GM23338 (cell line): ENCODE measurements at regions not wholly inside any gene's neighbourhood (a gene's known extent, or its start where the extent isn't known, plus 50 kb on each side); places are given as distances from the start of the nearest gene placed in this dataset.

Experiments
- ATAC-seq: fragments of 200-7000 bp; cut with Tn5 transposase; 3 replicates; pipeline ENCODE4 v1.9.1; 2020
- DNase-seq: peaks from one replicate; pipeline ENCODE4 v3.0.0-alpha.2; 2015; ENCODE audit warnings: low spot score
- H2AFZ ChIP-seq: fragments of 200-600 bp; sonication (generic); 2 replicates; pipeline ENCODE4 v1.8.0; 2016; ENCODE audit warnings: antibody characterized with exemption, mild to moderate bottlenecking, moderate library complexity
- H3F3A ChIP-seq: fragments of 200-600 bp; sonication (generic); replicated peaks from 2 replicates; pipeline ENCODE4 v1.8.0; 2017; ENCODE audit warnings: antibody characterized with exemption, mixed run types, low read depth
- H3K27ac ChIP-seq: fragments of 200-600 bp; sonication (generic); 2 replicates; pipeline ENCODE4 v1.6.1; 2016; ENCODE audit warnings: low read depth
- H3K27me3 ChIP-seq: fragments of 200-600 bp; sonication (generic); 2 replicates; pipeline ENCODE4 v1.8.0; 2016; ENCODE audit warnings: mild to moderate bottlenecking, mixed run types, moderate library complexity; ENCODE audit not compliant: insufficient read depth
- H3K36me3 ChIP-seq: fragments of 200-600 bp; sonication (generic); 2 replicates; pipeline ENCODE4 v1.8.0; 2016; ENCODE audit warnings: mild to moderate bottlenecking; ENCODE audit not compliant: insufficient read depth
- H3K4me1 ChIP-seq: fragments of 200-600 bp; sonication (generic); 2 replicates; pipeline ENCODE4 v1.8.0; 2016; ENCODE audit warnings: mild to moderate bottlenecking, moderate library complexity; ENCODE audit not compliant: insufficient read depth
- H3K4me2 ChIP-seq: fragments of 200-600 bp; sonication (generic); 2 replicates; pipeline ENCODE4 v1.7.1; 2017; ENCODE audit warnings: mixed run types
- H3K4me3 ChIP-seq: fragments of 200-600 bp; sonication (generic); 2 replicates; pipeline ENCODE4 v1.6.1; 2016; ENCODE audit warnings: mixed run types
- H3K79me2 ChIP-seq: fragments of 200-600 bp; sonication (generic); replicated peaks from 2 replicates; pipeline ENCODE4 v1.8.0; 2017; ENCODE audit warnings: mild to moderate bottlenecking; ENCODE audit not compliant: insufficient read depth
- H3K9me2 ChIP-seq: fragments of 200-600 bp; sonication (generic); 2 replicates; pipeline ENCODE4 v1.8.0; 2017; ENCODE audit not compliant: insufficient read depth
- H4K20me1 ChIP-seq: fragments of 200-600 bp; sonication (generic); replicated peaks from 2 replicates; pipeline ENCODE4 v1.8.0; 2017; ENCODE audit warnings: mild to moderate bottlenecking; ENCODE audit not compliant: insufficient read depth
- H3K27ac Mint-ChIP-seq: 2 replicates; pipeline ENCODE4 v1.8.0; 2020; ENCODE audit warnings: inconsistent platforms, mild to moderate bottlenecking, moderate library complexity, mixed read lengths
- H3K27me3 Mint-ChIP-seq: 3 replicates; pipeline ENCODE4 v1.8.0; 2022; ENCODE audit warnings: low read depth, mild to moderate bottlenecking, moderate library complexity, mixed read lengths, inconsistent platforms; ENCODE audit not compliant: insufficient read depth, poor library complexity
- H3K36me3 Mint-ChIP-seq: 3 replicates; pipeline ENCODE4 v1.8.0; 2021; ENCODE audit warnings: low read depth, mild to moderate bottlenecking, inconsistent platforms, moderate library complexity, mixed read lengths
- H3K4me1 Mint-ChIP-seq: 3 replicates; pipeline ENCODE4 v1.8.0; 2020; ENCODE audit warnings: mild to moderate bottlenecking, inconsistent platforms, mixed read lengths
- H3K4me3 Mint-ChIP-seq: 3 replicates; pipeline ENCODE4 v1.8.0; 2021; ENCODE audit warnings: moderate library complexity, mild to moderate bottlenecking, inconsistent platforms, mixed read lengths
- H3K9me3 Mint-ChIP-seq: 3 replicates; pipeline ENCODE4 v1.8.0; 2020; ENCODE audit warnings: moderate library complexity, mild to moderate bottlenecking, inconsistent platforms, mixed read lengths
- CREB1 ChIP-seq: fragments of 250-450 bp; sonication (Bioruptor Pico); IDR thresholded peaks from 2 replicates; pipeline ENCODE4 v1.5.0; 2020; ENCODE audit warnings: low read depth, mild to moderate bottlenecking, moderate library complexity
- EZH2 ChIP-seq: fragments of 200-600 bp; sonication (generic); IDR thresholded peaks from one replicate; pipeline ENCODE4 v1.8.0; 2017; ENCODE audit warnings: antibody characterized with exemption, mild to moderate bottlenecking, low read depth; ENCODE audit not compliant: unreplicated experiment
- ZNF331 ChIP-seq: fragments of 250-450 bp; sonication (Bioruptor Pico); IDR thresholded peaks from 2 replicates; pipeline ENCODE4 v1.5.0; 2020; ENCODE audit warnings: low read depth, mild to moderate bottlenecking, moderate library complexity
- TF ChIP-seq, protein P1 (sequence below): IDR thresholded peaks from 2 replicates; pipeline ENCODE4 v1.6.1; 2016; ENCODE audit warnings: antibody characterized with exemption
- TF ChIP-seq, protein P2 (sequence below), 2 experiments: fragments of 200-600 bp in 1 of 2; sonication (generic) in 1 of 2; conservative IDR thresholded peaks; 2 replicates each; pipeline versions ENCODE4 v1.5.1 to v1.6.1; 2016 to 2017; ENCODE audit warnings: antibody characterized with exemption in 2 of 2, low read depth in 2 of 2, mild to moderate bottlenecking in 2 of 2, moderate library complexity in 1 of 2

GRCh38 chrX:40277672-40278071 lies 179.9 kb upstream of the BCOR start:
- peaks cover 2% of the 10 kb centered on the region; the same call in 2 of the 3 replicates for H3K9me3 Mint-ChIP-seq

GRCh38 chrX:40273356-40274050 lies 175.7 kb upstream of the BCOR start:
- Mint-ChIP-seq H3K27me3 (peaks cover 2% of the 10 kb centered on the region), H3K4me3 (no peak overlapping the region), H3K36me3 (peaks cover 2% of the 10 kb centered on the region; the same call in 1 of the 3 replicates), H3K4me1 (peaks cover 11% of the 10 kb centered on the region), H3K9me3 (peaks cover 5% of the 10 kb centered on the region; the same call in 1 of the 3 replicates), H3K27ac (no peak overlapping the region)
- H3F3A ChIP-seq: no peaks in the 10 kb centered on the region
- no peaks in the 10 kb centered on the region for H3K4me1 ChIP-seq
- H3K79me2 ChIP-seq: no peaks in the 10 kb centered on the region
- H3K4me2 ChIP-seq: no peak overlapping the region
- no peak overlapping the region for H3K27ac ChIP-seq
- H3K9me2 ChIP-seq: no peaks in the 10 kb centered on the region
- H2AFZ ChIP-seq: no peak overlapping the region
- TF ChIP-seq, protein P1, sequence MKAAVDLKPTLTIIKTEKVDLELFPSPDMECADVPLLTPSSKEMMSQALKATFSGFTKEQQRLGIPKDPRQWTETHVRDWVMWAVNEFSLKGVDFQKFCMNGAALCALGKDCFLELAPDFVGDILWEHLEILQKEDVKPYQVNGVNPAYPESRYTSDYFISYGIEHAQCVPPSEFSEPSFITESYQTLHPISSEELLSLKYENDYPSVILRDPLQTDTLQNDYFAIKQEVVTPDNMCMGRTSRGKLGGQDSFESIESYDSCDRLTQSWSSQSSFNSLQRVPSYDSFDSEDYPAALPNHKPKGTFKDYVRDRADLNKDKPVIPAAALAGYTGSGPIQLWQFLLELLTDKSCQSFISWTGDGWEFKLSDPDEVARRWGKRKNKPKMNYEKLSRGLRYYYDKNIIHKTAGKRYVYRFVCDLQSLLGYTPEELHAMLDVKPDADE: no peak
- no peaks in the 10 kb centered on the region for H3K27me3 ChIP-seq
- no peak for ATAC-seq
- no peak for DNase-seq
- no peaks in the 10 kb centered on the region for H4K20me1 ChIP-seq
- H3K4me3 ChIP-seq: no peak overlapping the region
- H3K36me3 ChIP-seq: no peaks in the 10 kb centered on the region

More at GRCh38 chrX:40277672-40278071, 179.9 kb upstream of the BCOR start:
- Histone ChIP-seq H3K27ac (no peak overlapping the region), H2AFZ (no peak overlapping the region), H3K9me2 (no peaks in the 10 kb centered on the region), H3K79me2 (no peaks in the 10 kb centered on the region), H3F3A (no peaks in the 10 kb centered on the region), H3K4me1 (no peaks in the 10 kb centered on the region; the same call in 1 of the 2 replicates), H3K27me3 (no peaks in the 10 kb centered on the region), H3K4me2 (no peak overlapping the region), H4K20me1 (no peaks in the 10 kb centered on the region), H3K36me3 (no peaks in the 10 kb centered on the region), H3K4me3 (no peak overlapping the region)
- no peaks in the 10 kb centered on the region for H3K36me3 Mint-ChIP-seq
- ATAC-seq: no peak
- no peak overlapping the region for H3K27ac Mint-ChIP-seq
- H3K4me1 Mint-ChIP-seq: peaks cover 21% of the 10 kb centered on the region
- H3K27me3 Mint-ChIP-seq: peaks cover 5% of the 10 kb centered on the region
- no peak overlapping the region for H3K4me3 Mint-ChIP-seq
- TF ChIP-seq ZNF331 (CRISPR knock-in tag) (no peak), EZH2 (no peak), CREB1 (CRISPR knock-in tag) (no peak)
- TF ChIP-seq, protein P1: no peak
- TF ChIP-seq, protein P2, sequence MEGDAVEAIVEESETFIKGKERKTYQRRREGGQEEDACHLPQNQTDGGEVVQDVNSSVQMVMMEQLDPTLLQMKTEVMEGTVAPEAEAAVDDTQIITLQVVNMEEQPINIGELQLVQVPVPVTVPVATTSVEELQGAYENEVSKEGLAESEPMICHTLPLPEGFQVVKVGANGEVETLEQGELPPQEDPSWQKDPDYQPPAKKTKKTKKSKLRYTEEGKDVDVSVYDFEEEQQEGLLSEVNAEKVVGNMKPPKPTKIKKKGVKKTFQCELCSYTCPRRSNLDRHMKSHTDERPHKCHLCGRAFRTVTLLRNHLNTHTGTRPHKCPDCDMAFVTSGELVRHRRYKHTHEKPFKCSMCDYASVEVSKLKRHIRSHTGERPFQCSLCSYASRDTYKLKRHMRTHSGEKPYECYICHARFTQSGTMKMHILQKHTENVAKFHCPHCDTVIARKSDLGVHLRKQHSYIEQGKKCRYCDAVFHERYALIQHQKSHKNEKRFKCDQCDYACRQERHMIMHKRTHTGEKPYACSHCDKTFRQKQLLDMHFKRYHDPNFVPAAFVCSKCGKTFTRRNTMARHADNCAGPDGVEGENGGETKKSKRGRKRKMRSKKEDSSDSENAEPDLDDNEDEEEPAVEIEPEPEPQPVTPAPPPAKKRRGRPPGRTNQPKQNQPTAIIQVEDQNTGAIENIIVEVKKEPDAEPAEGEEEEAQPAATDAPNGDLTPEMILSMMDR (conservative IDR thresholded peaks at IDR 0.05; ENCODE audit: low read depth in 2 of 2): no peak
- no peak for DNase-seq
